CD4-positive, alpha-beta T cell treated with Interleukin-2 at 100 ng/mL for 4 hours (primary cell): ENCODE measurements at regions not wholly inside any gene's neighbourhood (a gene's known extent, or its start where the extent isn't known, plus 50 kb on each side); places are given as distances from the start of the nearest gene placed in this dataset.
"Not testable (repeated sequence)": the region's sequence is repeated elsewhere in the genome, so short reads cannot be mapped to it uniquely, and the experiment has no call there.

Experiments used
- DNase-seq: peaks from one replicate; pipeline ENCODE4 v3.0.0-alpha.2; 2020; ENCODE audit warnings: low spot score

DNA sequence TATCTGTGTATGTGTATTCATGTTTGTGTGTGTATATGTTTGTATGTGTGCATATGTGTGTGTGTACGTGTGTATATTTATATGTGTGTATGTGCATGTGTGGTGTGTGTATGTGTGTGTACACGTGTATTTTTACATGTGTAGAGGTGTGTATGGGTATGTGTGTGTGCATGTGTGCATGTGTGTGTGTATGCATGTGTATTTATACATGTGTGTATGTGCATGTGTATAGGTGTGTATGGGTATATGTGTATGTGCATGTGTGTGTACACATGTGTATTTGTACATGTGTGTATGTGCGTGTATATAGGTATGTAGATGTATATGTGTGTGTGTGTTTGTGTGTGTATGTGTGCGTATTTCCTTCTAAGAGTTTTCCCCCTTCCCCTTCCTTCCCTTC, 207.7 kb upstream of the ATP6AP2 start:
- DNase-seq = no peak

DNA sequence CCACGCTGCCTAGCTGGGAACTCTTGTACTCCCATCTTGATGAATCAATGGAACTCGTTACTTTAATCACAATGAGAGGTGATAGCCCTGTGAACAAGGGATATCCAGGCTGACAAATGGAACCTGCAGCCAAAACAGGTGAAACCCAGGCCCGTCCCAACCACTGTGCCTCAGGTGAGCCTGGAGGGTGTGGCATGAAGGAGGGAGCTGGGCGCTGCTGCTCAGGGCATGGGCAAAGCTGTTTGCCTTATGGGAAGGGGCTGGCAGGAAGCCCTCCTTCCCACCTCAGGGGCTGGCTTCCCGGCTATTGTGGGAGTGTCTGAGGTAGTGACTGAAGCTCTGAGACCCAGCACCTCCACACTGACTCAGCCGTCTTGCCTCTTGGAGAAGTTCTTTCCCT, 209.4 kb upstream of the ATP6AP2 start:
- no peak for DNase-seq

DNA sequence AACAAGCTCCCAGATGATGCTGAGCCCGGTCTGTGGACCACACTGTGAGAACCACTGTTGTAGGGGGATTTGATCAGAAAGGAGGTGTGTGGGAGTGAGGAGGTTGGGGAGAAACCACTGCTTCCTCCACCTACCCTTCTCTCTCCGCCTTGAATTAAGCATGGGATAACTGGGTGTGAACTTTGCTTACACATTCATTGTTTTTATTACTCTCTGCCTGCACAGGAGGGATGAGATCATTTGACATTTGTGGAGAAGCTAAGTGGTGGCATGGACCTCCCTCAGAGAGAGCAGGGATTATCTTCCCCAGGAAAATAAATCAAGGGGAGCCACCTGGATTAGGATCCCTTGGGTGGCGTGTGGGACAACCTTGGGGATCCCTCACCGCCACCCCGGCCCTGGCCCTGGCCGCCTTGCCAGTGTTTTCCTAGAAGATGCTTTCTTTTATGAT, 212.1 kb upstream of the ATP6AP2 start:
- no peak for DNase-seq

DNA sequence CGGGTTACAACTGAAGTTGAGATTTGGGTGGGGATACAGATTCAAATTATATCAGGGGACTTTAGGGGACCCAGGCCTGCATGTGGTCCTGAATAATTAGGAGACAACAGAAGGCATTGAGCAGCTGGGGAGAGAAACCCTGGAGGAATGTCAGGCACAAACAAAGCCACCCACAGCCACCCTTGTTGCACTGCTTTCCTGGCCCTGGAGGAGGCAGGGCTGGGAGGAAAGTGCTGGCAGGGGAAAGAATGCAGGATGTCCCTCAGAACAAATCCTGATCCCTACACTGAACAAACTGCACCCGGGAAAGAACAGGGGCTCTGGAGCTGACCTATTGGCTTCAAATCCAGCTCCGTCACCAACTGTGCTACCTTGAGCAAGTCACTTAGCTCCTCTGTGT, 214.1 kb upstream of the ATP6AP2 start:
- no peak for DNase-seq

DNA sequence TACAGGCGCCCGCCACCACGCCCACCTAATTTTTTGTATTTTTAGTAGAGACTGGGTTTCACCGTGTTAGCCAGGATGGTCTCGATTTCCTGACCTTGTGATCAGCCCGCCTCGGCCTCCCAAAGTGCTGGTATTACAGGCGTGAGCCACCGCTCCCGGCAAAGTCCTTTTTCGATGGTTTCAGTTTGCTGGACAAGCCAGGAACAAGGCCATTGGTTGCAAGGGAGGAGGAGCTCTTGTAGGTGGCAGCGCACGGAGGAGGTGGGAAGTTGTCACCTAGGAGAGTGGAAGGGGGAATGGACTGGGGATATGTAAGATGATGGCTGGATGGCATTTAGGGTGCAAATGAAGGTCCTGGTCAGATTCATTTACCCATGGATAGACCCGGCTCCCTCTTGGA, 218.5 kb upstream of the ATP6AP2 start:
- DNase-seq = not testable (repeated sequence)

DNA sequence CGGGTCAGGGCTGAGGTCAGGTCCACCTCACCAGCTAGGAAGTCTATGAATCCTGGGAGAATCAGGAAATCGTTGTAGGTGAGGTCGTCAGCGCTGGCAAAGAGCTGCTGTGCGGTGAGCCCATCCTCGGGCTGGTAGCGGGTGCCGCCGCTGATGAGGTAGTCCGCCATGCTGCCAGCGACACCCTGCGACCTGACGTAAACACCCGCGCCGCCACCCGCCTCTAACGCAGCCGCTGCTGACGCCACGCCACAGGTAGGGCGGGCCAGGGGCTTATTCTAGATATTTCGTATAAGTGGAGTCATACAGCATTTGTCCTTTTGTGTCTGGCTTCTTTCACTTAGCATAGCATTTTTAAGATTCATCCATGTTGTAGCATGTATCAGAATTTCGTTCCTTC, 220.2 kb upstream of the ATP6AP2 start:
- no peak for DNase-seq

DNA sequence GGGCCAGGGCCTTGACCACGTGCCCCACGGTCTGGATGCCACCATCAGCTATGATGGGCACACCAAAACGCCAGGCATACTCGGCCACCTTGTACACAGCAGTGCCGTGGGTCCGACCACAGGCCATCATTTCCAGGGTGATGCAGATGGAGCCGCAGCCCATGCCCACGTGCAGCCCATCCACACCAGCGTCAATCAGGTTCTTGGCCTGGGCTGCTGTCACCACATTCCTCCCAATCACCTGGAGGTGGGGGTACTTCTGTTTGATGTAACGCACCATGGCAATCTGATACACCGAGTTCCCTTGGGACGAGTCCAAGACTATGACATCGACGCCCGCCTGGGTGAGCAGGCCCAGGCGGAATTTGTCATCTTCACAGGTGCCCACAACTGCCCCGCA, 221.2 kb upstream of the ATP6AP2 start:
- no peak for DNase-seq

DNA sequence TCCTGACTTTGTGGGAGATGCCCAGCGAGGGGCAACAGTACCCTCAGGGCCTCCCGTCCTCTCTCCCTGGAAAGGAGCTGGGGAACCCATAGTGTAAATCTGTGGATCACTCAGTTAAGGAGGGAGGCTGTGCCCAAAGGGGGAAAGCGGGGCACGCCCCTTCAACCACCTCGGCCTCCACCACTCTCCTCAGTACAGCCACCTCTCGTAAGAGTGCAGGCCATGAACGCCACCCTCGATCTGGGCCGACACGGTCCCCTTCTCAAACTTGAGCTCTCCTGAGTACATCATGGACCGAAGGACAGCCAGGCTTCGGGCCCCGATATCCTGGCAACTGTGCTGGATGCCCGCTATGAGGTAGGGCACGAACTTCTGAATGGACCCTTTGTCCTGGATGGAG, 221.8 kb upstream of the ATP6AP2 start:
- no peak for DNase-seq

DNA sequence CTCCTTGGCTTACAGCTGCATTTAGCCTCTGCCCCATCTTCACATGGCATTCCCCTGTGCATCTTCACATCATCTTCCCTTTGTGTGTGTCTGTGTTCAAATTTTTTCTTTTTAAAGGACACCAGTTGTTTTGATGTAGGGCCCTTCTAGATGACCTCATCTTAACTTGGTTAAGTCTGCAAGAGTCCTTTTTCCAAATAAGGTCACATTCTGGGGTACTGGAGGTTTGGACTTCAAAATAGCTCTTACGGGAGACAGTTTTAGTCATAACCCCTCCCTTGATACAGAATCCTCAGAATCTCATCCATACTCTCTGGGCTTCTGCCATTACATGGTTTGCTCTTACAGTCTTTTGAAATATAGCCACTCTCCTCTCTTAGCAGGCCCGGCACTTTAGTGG, 231.5 kb upstream of the ATP6AP2 start:
- no peak for DNase-seq

DNA sequence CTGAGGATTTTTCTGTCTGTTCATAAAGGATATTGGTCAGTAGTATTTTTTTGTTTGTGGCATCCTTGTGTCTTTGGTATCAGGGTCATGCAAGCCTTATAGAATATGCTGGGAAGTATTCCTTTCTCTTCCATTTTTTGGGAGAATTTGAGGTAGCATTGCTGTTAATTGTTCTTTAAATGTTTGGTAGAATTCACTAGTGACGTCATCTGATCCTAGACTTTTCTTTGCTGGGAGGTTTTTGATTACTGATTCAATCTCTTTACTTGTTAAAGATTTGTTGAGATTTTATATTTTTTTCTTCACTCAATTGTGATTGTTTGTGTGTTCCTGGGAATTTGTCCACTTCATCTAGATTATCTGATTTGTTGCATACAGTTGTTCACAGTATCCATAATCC, 234.4 kb upstream of the ATP6AP2 start:
- no peak for DNase-seq

DNA sequence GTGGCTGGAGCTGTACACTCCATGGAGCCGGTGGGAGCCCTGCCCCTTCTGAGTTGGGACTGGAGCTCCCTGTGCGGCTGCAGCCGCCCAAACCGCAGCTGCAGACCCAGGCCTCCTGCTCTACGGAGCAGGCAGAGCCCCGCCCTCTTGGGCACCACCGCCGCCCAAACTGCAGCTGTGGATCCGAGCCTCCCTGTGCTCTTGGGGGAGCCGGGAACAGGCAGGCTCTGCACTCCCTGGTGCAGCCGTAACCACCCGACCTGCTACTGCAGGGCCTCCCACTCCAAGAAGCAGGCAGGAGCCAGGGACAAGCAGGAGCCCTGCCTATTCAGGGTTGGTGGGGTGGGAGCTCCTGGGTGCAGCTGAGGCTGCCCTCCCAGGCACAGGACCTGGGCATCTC, 237.5 kb upstream of the ATP6AP2 start:
- no peak for DNase-seq

DNA sequence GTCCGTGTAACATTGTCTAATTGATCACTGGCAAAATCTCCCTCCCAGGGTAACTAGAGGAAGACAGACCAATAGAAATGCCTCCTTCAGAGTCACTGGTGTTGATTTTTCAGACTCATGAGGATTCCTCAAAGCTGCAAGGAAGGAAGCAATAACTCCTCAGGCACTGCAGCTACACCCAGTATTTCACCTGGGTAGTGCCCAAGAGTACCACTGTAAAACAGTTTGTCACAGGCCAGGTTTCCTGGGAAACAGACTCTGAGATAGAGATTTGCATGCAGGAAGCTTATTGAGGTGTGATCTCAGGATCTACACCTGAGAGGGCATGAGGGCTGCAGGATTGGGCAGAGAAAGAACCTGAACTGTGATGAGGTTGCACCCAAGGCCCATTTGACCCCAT, 240.7 kb upstream of the ATP6AP2 start:
- no peak for DNase-seq

DNA sequence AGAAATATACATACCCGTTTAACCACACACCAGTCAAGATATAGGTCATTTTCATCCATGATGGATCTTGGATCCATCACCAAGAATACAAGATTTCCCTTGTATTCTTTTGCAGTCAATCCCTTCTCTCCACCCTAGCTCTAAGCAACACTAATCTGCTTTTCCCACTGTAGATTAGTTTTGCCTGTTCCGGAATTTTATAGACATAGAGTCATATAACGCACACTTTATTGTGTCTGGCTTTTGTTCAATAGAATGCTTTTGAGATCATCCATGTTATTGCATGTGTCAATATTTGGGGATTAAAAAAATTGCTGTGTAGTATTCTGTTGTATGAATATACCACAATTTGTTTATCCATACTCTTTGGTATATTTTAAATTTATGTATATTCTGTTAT, 235.6 kb upstream of the BCOR start:
- no peak for DNase-seq

DNA sequence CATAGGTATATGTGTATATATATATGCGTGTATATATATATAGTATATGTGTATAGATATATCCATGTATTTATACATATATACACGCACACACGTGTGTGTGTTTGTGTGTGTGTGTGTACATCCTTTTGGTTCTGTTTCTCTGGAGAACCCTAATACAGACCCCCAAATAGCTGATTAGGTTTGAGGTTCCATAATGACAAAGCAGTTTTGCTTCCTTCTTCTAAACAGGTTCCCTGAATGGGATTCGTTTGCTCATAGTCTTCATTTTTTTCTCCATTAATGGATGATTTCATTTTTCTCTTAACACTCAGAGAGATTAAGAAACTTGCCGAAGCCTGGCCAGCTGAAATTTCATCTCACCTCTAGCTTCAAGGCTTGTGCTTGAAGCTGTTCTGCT, 234.0 kb upstream of the BCOR start:
- no peak for DNase-seq

DNA sequence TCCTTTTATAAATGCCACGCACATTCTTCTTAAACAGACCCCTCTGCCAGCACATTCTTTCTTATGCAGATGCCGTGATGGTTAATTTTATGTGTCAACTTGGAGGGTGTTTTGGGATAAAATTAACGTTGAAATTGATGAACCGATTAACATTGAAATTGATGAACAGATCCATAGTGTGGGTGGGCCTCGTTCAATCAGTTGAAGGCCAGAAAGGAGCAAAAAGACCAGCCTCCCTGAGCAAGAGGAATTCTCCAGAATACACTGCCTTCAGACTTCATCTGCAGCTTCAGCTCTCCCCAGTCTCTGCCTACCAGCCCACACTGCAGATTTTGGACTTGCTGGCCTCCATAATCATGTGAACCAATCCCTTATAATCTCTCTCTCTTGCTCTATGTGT, 233.6 kb upstream of the BCOR start:
- DNase-seq = no peak

DNA sequence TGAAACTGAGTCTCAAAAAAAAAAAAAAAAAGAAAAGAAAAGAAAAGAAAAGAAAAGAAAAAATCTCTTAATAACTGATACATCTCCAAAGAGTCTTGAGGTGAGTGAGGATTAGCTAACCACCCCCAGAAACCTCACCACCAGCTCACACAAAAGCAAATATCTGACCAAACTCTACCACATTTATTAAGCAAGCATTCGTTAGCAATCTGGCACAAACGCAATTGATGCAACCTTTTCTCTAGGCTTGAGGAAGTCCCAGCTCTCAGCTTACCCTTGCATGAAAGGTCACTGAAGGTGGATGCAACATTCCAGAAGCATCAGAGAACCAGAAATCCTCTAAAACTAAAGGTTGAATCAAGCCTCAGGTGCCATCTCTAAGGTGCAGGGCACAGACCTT, 231.9 kb upstream of the BCOR start:
- DNase-seq = no peak

DNA sequence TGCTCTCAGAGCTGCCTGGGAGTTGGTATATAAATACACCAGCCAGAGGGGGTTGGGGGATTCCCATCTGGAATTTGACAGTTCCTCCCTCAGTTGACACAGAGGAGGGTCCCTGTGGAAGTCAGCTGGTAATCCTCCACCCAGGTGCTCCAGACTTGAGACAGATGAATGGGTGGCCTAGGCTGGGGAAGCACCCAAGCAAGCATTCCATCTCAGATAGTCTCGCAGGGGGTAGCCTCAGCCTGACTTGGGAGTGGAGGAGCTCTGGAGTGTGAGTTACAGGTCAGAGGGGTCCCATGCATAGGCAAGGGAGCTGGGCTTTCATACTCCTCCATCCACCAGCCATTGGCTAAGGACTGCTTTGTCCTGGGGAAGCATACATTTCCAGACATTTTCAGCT, 229.3 kb upstream of the BCOR start:
- DNase-seq = no peak

DNA sequence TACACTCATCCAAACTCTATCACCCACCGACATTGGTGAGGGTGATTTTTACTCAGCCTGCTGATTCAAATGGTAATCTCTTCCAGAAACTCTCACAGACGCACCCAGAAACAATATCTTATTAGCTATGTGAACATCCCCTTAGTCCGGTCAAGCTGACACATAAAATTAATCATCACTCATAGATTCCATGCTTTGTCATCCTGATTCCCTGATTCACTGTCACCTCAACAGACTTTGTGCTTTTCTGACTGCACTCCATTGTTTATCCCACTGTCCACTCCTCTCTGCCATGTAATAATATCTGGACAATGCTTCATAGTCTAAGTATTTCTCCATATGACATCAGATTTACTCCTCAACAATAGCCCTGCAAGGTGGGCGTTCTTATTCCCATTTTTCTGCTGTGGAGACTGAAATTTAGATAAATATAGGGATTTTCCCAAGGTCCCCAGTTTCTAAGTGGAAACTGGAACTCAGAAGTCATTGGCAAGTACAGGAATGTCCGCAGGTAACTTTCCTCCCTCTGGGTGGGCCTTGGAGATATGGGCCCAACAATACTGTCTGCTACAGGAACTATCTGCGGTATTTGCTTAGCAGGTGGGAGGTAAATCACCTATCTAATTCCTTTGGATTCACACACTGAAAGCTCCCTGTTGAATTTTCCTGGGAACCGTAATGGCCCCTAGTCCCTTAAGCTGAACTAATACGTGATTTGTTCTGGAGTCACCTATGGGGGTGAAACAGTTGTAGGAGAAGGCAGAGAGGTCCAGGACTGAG, 228.6 kb upstream of the BCOR start:
- DNase-seq = no peak

DNA sequence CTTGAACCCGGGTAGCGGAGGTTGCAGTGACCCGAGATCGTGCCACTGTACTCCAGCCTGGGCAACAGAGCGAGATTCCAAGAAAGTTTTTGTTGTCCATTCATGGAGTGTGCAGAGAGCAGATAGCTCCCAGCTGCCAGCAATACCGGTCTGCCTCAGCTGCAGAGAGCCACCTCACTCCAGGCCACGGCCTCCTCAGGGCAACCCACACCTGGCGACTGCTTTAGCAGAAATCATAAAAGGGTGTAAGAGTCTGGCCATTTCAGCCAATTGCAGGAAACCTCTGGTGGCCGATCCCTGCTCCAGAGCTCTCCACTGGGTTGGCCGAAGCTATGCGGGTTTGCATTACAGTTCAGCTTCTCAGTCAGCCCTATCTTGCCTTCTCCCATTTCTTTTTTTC, 227.4 kb upstream of the BCOR start:
- DNase-seq = no peak

DNA sequence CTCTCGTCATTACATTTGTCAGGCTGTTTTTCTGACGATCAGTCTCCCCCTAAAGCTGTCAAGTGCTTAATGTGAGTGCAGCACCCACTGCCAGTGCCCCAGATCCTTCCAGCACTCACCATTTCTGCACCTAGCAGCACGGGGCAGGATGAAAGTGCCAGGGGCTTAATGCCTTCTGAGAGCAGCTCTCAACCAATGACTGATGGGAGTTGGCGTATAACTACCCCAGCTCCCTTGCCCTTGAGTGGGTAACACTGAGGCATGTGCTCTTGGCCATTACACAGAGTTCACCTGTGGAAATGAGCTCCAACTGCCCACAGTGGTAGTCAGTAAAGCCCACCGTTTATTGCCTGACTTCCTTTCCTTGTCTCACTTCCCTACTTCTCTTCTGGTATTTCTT, 226.2 kb upstream of the BCOR start:
- no peak for DNase-seq

DNA sequence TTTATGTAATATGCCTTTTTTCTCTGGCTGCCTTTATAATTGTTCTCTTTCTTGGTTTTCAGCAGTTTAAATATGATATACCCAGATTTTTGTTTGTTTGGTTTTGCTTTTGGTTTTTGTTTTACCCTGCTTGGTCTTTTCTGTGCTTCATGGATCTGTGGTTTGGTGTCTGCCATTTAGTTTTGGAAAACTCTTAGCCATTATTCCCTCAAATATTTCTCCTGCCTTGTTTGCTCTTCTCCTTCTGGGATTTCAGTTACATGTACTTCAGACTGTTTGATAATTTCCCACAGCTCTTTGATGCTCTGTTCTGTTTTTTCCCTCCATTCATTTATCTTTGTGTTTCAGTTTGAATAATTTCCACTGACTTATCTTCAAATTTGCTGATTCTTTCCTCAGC, 223.1 kb upstream of the BCOR start:
- DNase-seq = no peak

DNA sequence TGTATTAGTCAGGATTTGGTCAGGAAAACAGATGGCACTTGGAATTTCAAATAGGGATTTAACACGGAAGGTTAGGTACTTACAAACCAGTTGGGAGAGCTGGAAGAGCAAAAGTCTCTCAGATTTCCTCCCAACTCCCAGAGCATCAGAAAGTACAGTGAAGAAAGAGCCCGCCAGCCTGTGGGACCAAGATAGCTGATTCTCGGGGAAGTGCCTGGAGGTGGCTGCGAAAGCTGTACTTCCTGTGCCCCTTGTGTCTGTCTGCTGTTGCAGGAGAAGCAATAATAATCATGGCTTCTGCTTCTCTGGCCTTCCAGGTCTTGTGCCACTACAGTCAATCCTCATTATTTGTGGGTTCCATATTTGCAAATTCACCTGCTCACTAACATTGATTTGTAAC, 221.0 kb upstream of the BCOR start:
- no peak for DNase-seq

DNA sequence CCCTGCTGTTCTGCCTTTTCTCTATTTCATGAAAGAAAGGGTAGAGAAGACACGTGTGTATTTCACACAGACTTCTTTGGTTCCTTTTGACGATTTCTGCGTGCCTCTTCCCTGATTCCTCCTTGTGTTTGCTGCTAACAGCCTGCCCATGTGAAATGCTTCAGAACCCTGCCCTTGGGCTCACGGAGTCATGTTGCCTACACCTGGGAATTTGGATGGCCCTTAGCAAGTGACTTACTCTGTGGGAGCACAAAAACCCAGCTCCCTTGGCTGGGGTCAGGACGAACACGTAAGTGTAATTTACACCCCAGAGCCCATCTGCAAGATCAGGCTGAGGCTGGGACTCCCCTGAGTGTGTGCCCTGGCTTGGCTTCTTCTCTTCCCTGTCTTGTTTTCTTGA, 220.3 kb upstream of the BCOR start:
- DNase-seq = no peak

DNA sequence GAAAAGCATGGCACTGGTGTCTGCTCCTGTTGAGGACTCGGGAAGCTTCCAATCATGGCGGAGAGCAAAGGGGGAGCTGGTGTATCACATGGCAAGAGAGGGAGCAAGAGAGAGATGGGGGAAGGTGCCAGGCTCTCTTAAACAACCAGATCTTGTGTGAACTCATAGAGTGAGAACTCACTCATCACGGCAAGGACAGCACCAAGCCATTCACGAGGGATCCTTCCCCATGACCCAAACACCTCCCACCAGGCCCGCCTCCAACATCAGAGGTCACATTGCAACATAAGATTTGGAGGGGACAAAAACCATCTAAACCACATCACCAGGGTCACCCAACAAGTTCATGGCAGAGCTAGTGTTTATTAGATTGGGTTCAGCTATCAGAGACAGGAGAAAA, 218.7 kb upstream of the BCOR start:
- no peak for DNase-seq

DNA sequence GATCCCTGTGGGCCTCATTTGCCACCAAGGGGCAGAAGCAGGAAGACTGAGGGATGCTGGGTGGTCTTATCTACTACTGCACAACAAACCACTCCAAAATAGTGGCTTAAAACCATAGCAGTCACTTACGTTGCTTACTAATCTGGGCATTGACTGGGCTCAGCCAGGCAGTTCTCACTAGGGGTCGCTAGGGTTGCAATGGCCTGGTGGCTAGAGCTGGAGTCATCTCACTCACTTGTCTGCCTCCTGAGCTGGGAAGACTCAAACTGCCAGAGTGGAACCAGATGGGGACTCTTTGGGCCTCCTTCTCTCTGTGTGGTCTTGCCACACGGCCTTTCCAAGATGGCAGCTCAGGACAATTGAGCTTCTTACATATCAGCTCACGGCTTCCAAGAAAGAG, 216.3 kb upstream of the BCOR start:
- no peak for DNase-seq
